ENCODE measurements at regions not wholly inside any gene's neighbourhood (a gene's known extent, or its start where the extent isn't known, plus 50 kb on each side); places are given as distances from the start of the nearest gene placed in this dataset.

- no peak for TF ChIP-seq EZH2 (IDR thresholded peaks at IDR 0.05; ENCODE audit: borderline replicate concordance, low read length)
- TF ChIP-seq CTCF (IDR thresholded peaks at IDR 0.05; ENCODE audit: low read length) = no peak
- Histone ChIP-seq H3K27ac (ENCODE audit: low read depth, low read length, poor library complexity, severe bottlenecking) (no peak overlapping the region), H3K27me3 (ENCODE audit: insufficient read depth, low read length) (no peaks in the 10 kb centered on the region), H2AFZ (ENCODE audit: low read length) (no peak overlapping the region), H3F3A (ENCODE audit: insufficient read depth, low read length) (no peaks in the 10 kb centered on the region), H3K79me2 (ENCODE audit: insufficient read depth, low read length) (no peaks in the 10 kb centered on the region), H3K4me1 (ENCODE audit: insufficient read depth, low read length, severe bottlenecking) (no peaks in the 10 kb centered on the region), H4K20me1 (ENCODE audit: insufficient read depth, low read length) (no peaks in the 10 kb centered on the region), H3K4me2 (ENCODE audit: low read length) (no peak overlapping the region), H3K9me2 (ENCODE audit: low read depth, low read length) (no peaks in the 10 kb centered on the region), H3K4me3 (ENCODE audit: low read depth, low read length, poor library complexity, severe bottlenecking) (no peak overlapping the region), H3K36me3 (ENCODE audit: insufficient read depth, low read length) (no peaks in the 10 kb centered on the region), H3K9ac (ENCODE audit: low read length) (no peak overlapping the region), H3K9me3 (ENCODE audit: low read length) (no peaks in the 10 kb centered on the region)
These were observed 398.8 kb downstream of the HS3ST3B1 start for GRCh38 chr17:14699574-14700185.

- Histone ChIP-seq H3K4me1 (ENCODE audit: insufficient read depth, low read length, severe bottlenecking) (no peaks in the 10 kb centered on the region), H3K9ac (ENCODE audit: low read length) (no peak overlapping the region), H4K20me1 (ENCODE audit: insufficient read depth, low read length) (no peaks in the 10 kb centered on the region), H3K9me2 (ENCODE audit: low read depth, low read length) (no peaks in the 10 kb centered on the region), H3K4me2 (ENCODE audit: low read length) (no peak overlapping the region), H3K27ac (ENCODE audit: low read depth, low read length, poor library complexity, severe bottlenecking) (no peak overlapping the region), H3K4me3 (ENCODE audit: low read depth, low read length, poor library complexity, severe bottlenecking) (no peak overlapping the region), H3K36me3 (ENCODE audit: insufficient read depth, low read length) (no peaks in the 10 kb centered on the region), H3K27me3 (ENCODE audit: insufficient read depth, low read length) (no peaks in the 10 kb centered on the region), H3K79me2 (ENCODE audit: insufficient read depth, low read length) (no peaks in the 10 kb centered on the region), H3K9me3 (ENCODE audit: low read length) (no peaks in the 10 kb centered on the region), H2AFZ (ENCODE audit: low read length) (no peak overlapping the region), H3F3A (ENCODE audit: insufficient read depth, low read length) (no peaks in the 10 kb centered on the region)
- no peak for TF ChIP-seq EZH2 (IDR thresholded peaks at IDR 0.05; ENCODE audit: borderline replicate concordance, low read length)
- TF ChIP-seq CTCF (IDR thresholded peaks at IDR 0.05; ENCODE audit: low read length) = no peak
These were observed 392.5 kb downstream of the HS3ST3B1 start for GRCh38 chr17:14693382-14693781.

GRCh38 chr17:14690704-14691103 lies 389.8 kb downstream of the HS3ST3B1 start:
- no peak for TF ChIP-seq EZH2 (IDR thresholded peaks at IDR 0.05; ENCODE audit: borderline replicate concordance, low read length)
- TF ChIP-seq CTCF (IDR thresholded peaks at IDR 0.05; ENCODE audit: low read length) = no peak
- no peak overlapping the region for H2AFZ ChIP-seq (ENCODE audit: low read length)
- no peaks in the 10 kb centered on the region for H3K9me2 ChIP-seq (ENCODE audit: low read depth, low read length)
- H3K4me1 ChIP-seq (ENCODE audit: insufficient read depth, low read length, severe bottlenecking) = no peaks in the 10 kb centered on the region
- H3K9ac ChIP-seq (ENCODE audit: low read length) = no peak overlapping the region
- H4K20me1 ChIP-seq (ENCODE audit: insufficient read depth, low read length) = no peaks in the 10 kb centered on the region
- no peaks in the 10 kb centered on the region for H3K9me3 ChIP-seq (ENCODE audit: low read length)
- no peaks in the 10 kb centered on the region for H3K79me2 ChIP-seq (ENCODE audit: insufficient read depth, low read length)
- H3K36me3 ChIP-seq (ENCODE audit: insufficient read depth, low read length) = no peaks in the 10 kb centered on the region
- no peak overlapping the region for H3K4me2 ChIP-seq (ENCODE audit: low read length)
- no peaks in the 10 kb centered on the region for H3F3A ChIP-seq (ENCODE audit: insufficient read depth, low read length)
- H3K4me3 ChIP-seq (ENCODE audit: low read depth, low read length, poor library complexity, severe bottlenecking) = no peak overlapping the region
- no peaks in the 10 kb centered on the region for H3K27me3 ChIP-seq (ENCODE audit: insufficient read depth, low read length)
- H3K27ac ChIP-seq (ENCODE audit: low read depth, low read length, poor library complexity, severe bottlenecking) = no peak overlapping the region
